Neuron (in vitro differentiated cells): ENCODE measurements at regions not wholly inside any gene's neighbourhood (a gene's known extent, or its start where the extent isn't known, plus 50 kb on each side); places are given as distances from the start of the nearest gene placed in this dataset.
A peak's percentile ranks its signal among the peaks of the same experiment; 100 is the strongest.

Experiments used
- H2AFZ ChIP-seq: one replicate; pipeline ENCODE4 v1.6.1; 2013; ENCODE audit warnings: low read depth, mild to moderate bottlenecking, inconsistent platforms, low read length, moderate library complexity
- H3K27me3 ChIP-seq: one replicate; pipeline ENCODE4 v1.6.1; 2013; ENCODE audit warnings: low read length; ENCODE audit not compliant: insufficient read depth
- H3K36me3 ChIP-seq: one replicate; pipeline ENCODE4 v1.6.1; 2013; ENCODE audit warnings: low read length; ENCODE audit not compliant: insufficient read depth
- H3K4me1 ChIP-seq: one replicate; pipeline ENCODE4 v1.6.1; 2013; ENCODE audit warnings: low read length; ENCODE audit not compliant: insufficient read depth
- H3K4me3 ChIP-seq: 2 replicates; pipeline ENCODE4 v1.5.1; 2013; ENCODE audit warnings: mild to moderate bottlenecking, low read length, moderate library complexity
- H3K9me3 ChIP-seq: one replicate; pipeline ENCODE4 v1.6.1; 2013; ENCODE audit warnings: low read length

DNA sequence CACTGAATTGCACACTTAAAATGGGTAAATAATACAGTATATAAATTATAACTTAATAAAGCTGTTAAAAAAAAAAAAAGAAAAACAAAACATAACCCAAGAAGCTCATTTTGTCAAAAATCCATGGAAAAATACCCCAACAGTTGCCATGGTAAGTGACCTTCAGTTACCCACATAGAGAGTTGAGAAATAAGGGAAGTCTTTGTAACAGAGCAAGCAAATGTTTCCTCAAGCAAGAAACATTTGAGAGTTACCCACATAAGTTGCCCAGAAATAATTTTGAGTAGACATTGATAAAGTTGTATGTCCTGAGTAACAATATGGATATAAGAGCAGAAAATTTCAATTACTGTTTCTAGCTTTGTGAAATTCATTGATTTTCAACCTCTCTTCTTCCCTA, 227.4 kb downstream of the CCDC59 start:
- Histone ChIP-seq H3K4me1 (no peaks in the 10 kb centered on the region), H2AFZ (peak overlapping the region; percentile 36), H3K27me3 (no peaks in the 10 kb centered on the region), H3K4me3 (no peak overlapping the region), H3K9me3 (no peaks in the 10 kb centered on the region), H3K36me3 (no peaks in the 10 kb centered on the region)

DNA sequence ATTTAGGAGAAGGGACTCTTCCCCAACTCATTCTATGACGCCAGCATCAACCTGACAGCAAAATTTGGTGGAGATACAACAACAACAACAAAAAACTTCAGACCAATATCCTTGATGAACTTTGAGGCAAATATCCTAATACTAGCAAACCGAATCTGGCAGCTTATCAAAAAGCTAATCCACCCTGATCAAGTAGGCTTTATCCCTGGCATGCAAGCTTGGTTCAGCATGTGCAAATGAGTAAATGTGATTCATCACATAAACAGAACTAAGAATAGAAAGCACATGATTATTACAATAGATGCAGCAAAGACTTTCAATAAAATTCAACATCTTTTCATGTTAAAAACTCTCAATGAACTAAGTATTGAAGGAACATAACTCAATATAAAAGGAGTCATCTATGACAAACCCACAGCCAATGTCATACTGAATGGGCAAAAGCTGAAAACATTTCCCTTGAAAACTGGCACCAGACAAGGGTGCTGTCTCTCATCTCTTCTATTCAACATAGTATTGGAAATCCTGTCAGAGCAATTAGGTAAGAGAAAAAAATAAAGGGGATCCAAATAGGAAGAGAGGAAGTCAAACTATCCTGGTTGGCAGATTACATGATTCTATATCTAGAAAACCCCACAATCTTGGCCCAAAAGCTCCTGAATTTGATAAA, 233.3 kb downstream of the CCDC59 start:
- Histone ChIP-seq H2AFZ (no peak overlapping the region), H3K4me1 (no peaks in the 10 kb centered on the region), H3K9me3 (no peaks in the 10 kb centered on the region), H3K27me3 (no peaks in the 10 kb centered on the region), H3K36me3 (no peaks in the 10 kb centered on the region), H3K4me3 (no peak overlapping the region)

DNA sequence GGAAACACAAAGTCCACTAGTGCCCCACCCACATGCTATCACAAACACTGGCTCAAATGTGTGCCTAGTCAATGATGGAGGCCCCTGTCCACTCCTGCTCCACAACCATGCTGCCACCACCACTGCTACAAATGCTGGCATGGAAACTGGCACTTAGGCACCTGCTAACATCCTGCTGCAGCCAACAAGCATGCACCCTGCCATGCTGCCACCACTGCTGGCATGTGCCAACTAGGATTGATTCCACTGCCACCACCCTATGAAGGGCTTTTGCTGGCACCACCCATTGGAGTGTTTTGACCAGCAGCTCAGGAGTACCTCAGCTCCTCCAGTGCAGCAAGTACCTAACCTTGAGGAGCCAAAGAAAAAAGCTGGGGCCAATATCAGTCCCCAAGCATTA, 236.6 kb downstream of the CCDC59 start:
- H2AFZ ChIP-seq = no peak overlapping the region
- H3K36me3 ChIP-seq = no peaks in the 10 kb centered on the region
- no peaks in the 10 kb centered on the region for H3K9me3 ChIP-seq
- no peaks in the 10 kb centered on the region for H3K4me1 ChIP-seq
- no peak overlapping the region for H3K4me3 ChIP-seq
- no peaks in the 10 kb centered on the region for H3K27me3 ChIP-seq

DNA sequence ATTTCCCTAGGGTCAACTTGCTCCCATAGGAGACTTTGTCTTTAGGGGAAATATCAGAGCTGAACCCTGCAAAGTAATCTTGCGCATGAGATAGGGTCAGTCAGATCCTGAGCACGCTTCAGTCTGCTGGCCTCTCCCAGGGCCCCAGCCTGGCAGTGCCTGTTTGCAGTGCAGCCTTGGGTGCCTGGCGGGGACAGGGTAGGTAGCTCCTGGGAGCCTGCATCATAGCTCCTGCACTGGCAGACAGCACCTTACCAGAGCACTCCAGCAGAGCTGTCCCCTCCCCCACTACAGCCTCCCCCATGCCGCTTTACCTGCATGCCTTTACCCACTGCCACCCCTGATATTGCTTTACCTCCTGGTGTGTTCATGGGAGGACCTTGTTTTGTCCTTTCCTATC, 237.3 kb downstream of the CCDC59 start:
- H3K27me3 ChIP-seq = no peaks in the 10 kb centered on the region
- no peak overlapping the region for H3K4me3 ChIP-seq
- no peaks in the 10 kb centered on the region for H3K36me3 ChIP-seq
- H2AFZ ChIP-seq = no peak overlapping the region
- no peaks in the 10 kb centered on the region for H3K4me1 ChIP-seq
- no peaks in the 10 kb centered on the region for H3K9me3 ChIP-seq

DNA sequence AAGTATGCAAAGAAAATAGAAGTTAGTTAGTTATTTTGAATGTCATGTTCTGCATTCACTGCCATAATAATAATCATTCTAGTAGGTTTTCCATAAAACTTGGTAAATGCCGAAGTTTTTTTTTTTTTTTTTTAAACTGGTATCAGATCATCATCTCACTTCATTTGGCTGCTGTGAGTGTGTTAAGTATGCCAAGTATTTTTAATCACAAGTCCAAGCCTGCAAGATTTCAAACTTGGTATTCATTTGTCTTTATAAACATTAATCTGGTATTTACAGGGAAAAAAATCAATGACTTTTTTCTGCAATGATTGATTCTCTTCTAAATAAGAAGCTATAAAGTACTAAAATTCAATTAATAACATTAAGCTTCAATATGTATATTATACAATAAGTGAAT, 248.9 kb downstream of the CCDC59 start:
- H3K4me1 ChIP-seq = no peaks in the 10 kb centered on the region
- H2AFZ ChIP-seq = no peak overlapping the region
- no peak overlapping the region for H3K4me3 ChIP-seq
- H3K9me3 ChIP-seq = no peaks in the 10 kb centered on the region
- H3K27me3 ChIP-seq = no peaks in the 10 kb centered on the region
- H3K36me3 ChIP-seq = no peaks in the 10 kb centered on the region

DNA sequence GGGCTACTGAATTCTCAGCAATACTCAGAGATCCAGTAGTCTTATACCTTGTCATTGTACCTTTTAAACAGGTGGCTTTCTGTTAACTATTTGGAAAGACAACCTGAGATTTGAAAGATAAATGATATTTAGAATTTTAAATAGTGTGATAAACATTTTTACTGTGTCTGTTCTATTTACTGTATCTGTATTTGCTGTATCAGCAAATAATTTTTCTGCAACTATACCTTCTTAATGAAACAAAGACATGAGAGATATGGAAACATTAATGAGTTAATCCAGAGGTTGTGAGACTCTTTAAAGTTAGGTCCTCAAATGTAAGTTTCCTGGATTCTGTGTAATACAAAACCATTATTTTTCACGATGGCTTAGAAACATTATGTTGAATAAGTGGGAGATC, 249.6 kb downstream of the CCDC59 start:
- Histone ChIP-seq H3K36me3 (no peaks in the 10 kb centered on the region), H2AFZ (no peak overlapping the region), H3K4me1 (no peaks in the 10 kb centered on the region), H3K4me3 (no peak overlapping the region), H3K27me3 (no peaks in the 10 kb centered on the region), H3K9me3 (no peaks in the 10 kb centered on the region)

DNA sequence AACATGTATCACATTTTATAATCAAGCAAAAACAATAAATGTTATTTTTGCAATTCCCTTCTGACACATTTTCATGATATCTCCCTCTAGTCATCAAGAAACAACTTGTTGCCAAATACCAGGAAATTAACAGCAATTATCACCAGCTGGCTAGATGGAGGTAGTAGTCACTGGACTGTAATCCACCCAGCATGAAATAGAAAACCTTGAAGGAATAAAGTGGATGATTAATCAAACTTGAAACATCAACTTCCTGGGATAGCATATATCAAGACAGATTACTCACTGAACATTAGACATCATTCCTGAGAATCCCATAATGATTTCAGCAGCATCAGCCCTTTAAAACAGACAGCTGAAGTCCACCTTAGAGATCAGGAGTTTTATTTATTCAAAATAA, 259.0 kb downstream of the CCDC59 start:
- no peaks in the 10 kb centered on the region for H3K36me3 ChIP-seq
- H3K27me3 ChIP-seq = no peaks in the 10 kb centered on the region
- H2AFZ ChIP-seq = no peak overlapping the region
- no peaks in the 10 kb centered on the region for H3K9me3 ChIP-seq
- no peak overlapping the region for H3K4me3 ChIP-seq
- no peaks in the 10 kb centered on the region for H3K4me1 ChIP-seq

DNA sequence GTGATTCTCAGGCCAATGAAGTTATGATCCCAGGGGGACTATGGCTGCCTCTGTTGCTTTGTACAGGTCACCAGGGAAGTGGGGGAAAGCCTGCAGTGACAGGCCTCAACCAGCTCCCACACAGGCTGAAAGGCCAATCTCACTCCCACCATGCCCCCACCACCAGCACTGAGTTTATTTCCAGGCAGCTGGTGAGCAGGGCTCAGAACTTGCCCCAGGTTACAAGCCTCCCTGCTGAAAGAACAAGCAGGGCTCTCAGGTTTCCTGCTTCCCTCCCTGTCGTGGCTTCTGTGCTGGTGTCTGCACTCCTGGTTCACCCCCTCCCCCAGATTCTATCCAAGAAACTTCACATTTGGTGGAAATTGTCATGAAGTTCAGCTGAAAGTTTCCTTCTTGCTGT, 260.3 kb downstream of the CCDC59 start:
- no peaks in the 10 kb centered on the region for H3K4me1 ChIP-seq

DNA sequence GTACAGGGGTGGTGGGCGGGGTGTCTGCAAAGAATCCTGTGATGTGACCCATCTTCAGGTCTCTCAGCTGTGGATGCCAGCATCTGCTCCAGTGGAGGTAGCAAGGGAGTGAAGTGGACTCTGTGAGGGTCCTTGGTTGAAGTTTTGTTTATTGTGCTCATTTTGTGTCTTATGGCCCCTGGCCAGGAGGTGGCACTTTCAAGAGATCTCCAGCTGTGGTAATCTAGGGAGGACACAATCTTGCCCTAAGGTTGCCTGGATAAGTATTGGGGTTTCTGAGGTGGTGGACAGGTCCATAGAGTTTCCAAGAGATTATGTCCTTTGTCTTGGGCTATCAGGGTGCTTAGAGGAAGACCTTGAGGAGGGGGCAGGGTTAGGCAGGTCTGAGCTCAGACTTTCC, 260.7 kb downstream of the CCDC59 start:
- no peaks in the 10 kb centered on the region for H3K4me1 ChIP-seq
- H3K4me3 ChIP-seq = no peak overlapping the region
- no peak overlapping the region for H2AFZ ChIP-seq
- H3K27me3 ChIP-seq = no peaks in the 10 kb centered on the region
- no peaks in the 10 kb centered on the region for H3K36me3 ChIP-seq
- H3K9me3 ChIP-seq = no peaks in the 10 kb centered on the region

More for the DNA sequence above, 260.3 kb downstream of the CCDC59 start:
- no peaks in the 10 kb centered on the region for H3K9me3 ChIP-seq
- H3K36me3 ChIP-seq = no peaks in the 10 kb centered on the region
- no peak overlapping the region for H2AFZ ChIP-seq
- no peaks in the 10 kb centered on the region for H3K27me3 ChIP-seq
- no peak overlapping the region for H3K4me3 ChIP-seq

DNA sequence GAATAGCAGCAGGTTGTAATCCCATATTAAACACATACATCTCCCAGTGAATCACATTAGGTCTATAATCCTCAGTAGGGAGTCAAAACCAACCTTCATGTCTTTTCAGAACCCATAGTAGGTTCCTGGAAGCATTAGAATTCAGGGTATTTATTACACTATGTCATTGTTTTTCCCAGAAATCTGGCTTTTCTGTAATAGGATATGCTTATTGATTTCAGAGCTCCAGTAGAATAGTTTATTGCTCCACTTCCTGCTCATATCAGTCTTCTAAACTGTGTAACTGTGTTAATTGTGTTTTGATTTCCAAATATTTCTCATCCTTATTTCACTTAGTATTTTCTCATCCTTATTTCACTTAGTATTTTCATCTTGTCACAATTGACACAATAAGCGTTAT, 268.0 kb downstream of the CCDC59 start:
- H3K9me3 ChIP-seq = no peaks in the 10 kb centered on the region
- no peaks in the 10 kb centered on the region for H3K27me3 ChIP-seq
- H2AFZ ChIP-seq = no peak overlapping the region
- no peak overlapping the region for H3K4me3 ChIP-seq
- no peaks in the 10 kb centered on the region for H3K4me1 ChIP-seq
- no peaks in the 10 kb centered on the region for H3K36me3 ChIP-seq

DNA sequence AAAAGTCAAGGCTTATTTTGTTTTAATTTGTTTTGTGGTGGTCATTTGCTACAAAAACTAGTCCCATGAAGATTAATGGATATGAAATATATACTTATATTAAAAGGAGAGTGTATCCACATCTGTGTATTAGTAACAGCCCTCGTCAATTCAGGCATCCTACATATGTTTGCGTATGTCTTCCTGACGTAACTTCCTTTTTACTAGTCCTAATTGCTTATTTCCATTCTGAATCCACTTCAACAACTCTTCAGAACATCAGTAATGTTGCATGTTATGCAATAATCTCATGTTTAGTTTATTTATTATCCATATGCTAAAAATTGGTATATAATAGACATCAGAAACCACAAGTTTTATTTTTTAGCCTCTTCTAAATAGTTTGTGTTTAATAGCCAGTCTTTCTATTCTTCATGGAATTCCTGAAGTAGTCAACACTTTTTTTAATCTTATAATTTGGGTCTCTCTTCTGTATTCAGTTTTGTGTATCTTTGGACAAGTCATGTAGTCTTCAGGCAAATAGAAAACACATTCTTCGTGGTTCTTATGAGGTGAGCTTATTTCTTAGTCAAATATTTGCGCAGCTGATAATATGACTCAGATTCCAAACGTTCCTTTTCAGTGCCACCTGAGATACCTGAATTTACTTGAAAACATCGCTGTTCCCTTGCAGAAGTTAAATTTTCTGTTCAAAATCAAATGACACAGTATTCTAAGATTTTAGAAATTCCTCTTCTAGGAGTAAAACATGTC, 268.6 kb downstream of the CCDC59 start:
- Histone ChIP-seq H3K27me3 (no peaks in the 10 kb centered on the region), H3K4me1 (no peaks in the 10 kb centered on the region), H3K4me3 (no peak overlapping the region), H3K36me3 (no peaks in the 10 kb centered on the region), H2AFZ (no peak overlapping the region), H3K9me3 (no peaks in the 10 kb centered on the region)

DNA sequence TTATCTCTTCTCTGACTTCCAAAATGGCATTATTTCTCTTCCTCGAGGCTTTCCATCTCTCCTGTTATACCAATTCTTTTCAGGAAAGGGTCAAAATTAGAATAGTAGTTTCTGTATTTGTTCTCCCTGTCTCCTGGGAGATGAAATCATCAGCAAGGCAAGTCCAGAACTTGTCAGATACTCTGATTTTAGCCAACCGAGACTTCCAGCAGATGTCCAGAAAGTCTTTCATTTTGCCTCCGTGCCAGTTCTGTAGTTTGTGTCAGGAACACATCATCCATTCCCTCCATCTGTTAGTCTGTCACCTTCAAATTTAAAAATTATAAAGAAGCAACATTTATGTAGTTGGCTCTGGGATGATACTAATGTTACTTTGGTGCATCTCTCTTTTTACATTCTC, 275.7 kb downstream of the CCDC59 start:
- no peak overlapping the region for H2AFZ ChIP-seq
- H3K27me3 ChIP-seq = no peaks in the 10 kb centered on the region
- no peaks in the 10 kb centered on the region for H3K36me3 ChIP-seq
- no peaks in the 10 kb centered on the region for H3K4me1 ChIP-seq
- H3K4me3 ChIP-seq = no peak overlapping the region
- H3K9me3 ChIP-seq = no peaks in the 10 kb centered on the region

DNA sequence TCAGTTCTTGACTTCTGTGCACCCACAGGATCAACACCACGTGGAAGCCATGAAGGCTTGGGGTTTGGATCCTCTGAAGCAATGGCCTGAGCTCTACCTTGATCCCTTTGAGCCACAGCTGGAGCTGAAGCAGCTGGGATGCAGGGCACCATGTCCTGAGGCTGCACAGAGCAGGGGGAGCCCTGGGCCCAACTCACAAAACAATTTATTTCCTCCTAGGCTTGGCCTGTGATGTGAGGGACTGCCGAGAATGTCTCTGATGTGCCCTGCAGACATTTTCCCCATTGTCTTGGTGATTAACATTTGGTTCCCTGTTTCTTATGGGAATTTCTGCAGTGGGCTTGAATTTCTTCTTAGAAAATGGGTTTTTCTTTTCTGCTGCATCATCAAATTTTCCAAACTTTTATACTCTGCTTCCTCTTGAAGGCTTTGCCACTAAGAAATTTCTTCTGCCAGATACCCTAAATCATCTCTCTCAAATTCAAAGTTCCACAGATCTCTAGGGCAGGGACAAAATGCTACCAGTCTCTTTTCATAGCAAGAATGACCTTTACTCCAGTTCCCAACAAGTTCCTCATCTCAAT, 288.2 kb downstream of the CCDC59 start:
- H3K4me1 ChIP-seq = no peaks in the 10 kb centered on the region
- H3K4me3 ChIP-seq = no peak overlapping the region
- no peak overlapping the region for H2AFZ ChIP-seq
- H3K36me3 ChIP-seq = no peaks in the 10 kb centered on the region
- H3K27me3 ChIP-seq = no peaks in the 10 kb centered on the region
- H3K9me3 ChIP-seq = no peaks in the 10 kb centered on the region
